IPS DF 6.9 (cell line): ENCODE measurements at regions not wholly inside any gene's neighbourhood (a gene's known extent, or its start where the extent isn't known, plus 50 kb on each side); places are given as distances from the start of the nearest gene placed in this dataset.

Experiments used
- DNase-seq: peaks from one replicate; pipeline ENCODE4 v3.0.0-alpha.2; 2013; ENCODE audit warnings: low read depth, low spot score
- H3K27ac ChIP-seq: one replicate; pipeline ENCODE4 v1.5.1; 2013; ENCODE audit warnings: low read length, control low read depth
- H3K27me3 ChIP-seq: 2 replicates; pipeline ENCODE4 v1.6.1; 2013; ENCODE audit warnings: mild to moderate bottlenecking, low read length; ENCODE audit not compliant: control insufficient read depth, insufficient read depth
- H3K36me3 ChIP-seq: 2 replicates; pipeline ENCODE4 v1.6.1; 2013; ENCODE audit warnings: low read length; ENCODE audit not compliant: control insufficient read depth, insufficient read depth
- H3K4me1 ChIP-seq: 2 replicates; pipeline ENCODE4 v1.6.1; 2013; ENCODE audit warnings: low read length; ENCODE audit not compliant: control insufficient read depth, insufficient read depth
- H3K4me3 ChIP-seq: 2 replicates; pipeline ENCODE4 v1.5.1; 2013; ENCODE audit warnings: mild to moderate bottlenecking, low read length
- H3K9me3 ChIP-seq: 2 replicates; pipeline ENCODE4 v1.6.1; 2013; ENCODE audit warnings: low read length, inconsistent platforms; ENCODE audit not compliant: control insufficient read depth, insufficient read depth
- WGBS: extraction: QIAGEN DNeasy Blood & Tissue Kit; methylation state at CpG from one replicate; pipeline ENCODE4 v1.1.7; 2013; ENCODE audit warnings: mixed read lengths, missing lambda C conversion rate; ENCODE audit not compliant: insufficient read length, insufficient coverage; 5-methylcytosine and 5-hydroxymethylcytosine counted together

GRCh38 chr16:51497541-51498211 lies 346.6 kb upstream of the SALL1 start:
- Histone ChIP-seq H3K4me1 (peaks cover 3% of the 10 kb centered on the region; the same call in 1 of the 2 replicates), H3K27ac (no peak overlapping the region), H3K4me3 (no peak overlapping the region), H3K27me3 (no peaks in the 10 kb centered on the region), H3K9me3 (no peaks in the 10 kb centered on the region), H3K36me3 (no peaks in the 10 kb centered on the region)
- WGBS = no CpG with 5 or more reads among the region's 2 CpGs
- no peak for DNase-seq

- Histone ChIP-seq H3K36me3 (no peaks in the 10 kb centered on the region), H3K27me3 (no peaks in the 10 kb centered on the region), H3K27ac (no peak overlapping the region), H3K9me3 (peaks cover 1% of the 10 kb centered on the region; the same call in 1 of the 2 replicates), H3K4me3 (no peak overlapping the region), H3K4me1 (peaks cover 3% of the 10 kb centered on the region; the same call in 1 of the 2 replicates)
- no peak for DNase-seq
- no CpG with 5 or more reads among the region's 6 CpGs for WGBS
Measured at GRCh38 chr16:51490866-51491265, 339.8 kb upstream of the SALL1 start.

DNA sequence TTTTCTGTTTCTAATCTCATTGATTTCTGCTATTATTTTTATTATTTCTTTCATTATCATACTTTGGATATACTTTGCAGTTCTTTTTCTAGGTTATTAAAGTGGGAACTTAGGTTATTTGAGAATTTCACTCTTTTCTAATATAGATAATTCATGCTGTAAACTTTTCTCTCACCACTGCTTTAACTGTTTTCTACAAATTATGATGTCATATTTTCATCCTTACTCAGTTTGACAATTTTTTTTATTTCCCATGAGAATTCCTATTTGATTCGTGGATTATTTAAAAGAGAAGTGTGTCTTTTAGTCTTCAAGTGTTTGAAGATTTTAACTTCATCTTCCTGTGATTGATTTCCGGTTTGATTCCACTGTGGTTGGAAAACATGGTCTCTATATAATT lies 336.8 kb upstream of the SALL1 start:
- no peaks in the 10 kb centered on the region for H3K27me3 ChIP-seq
- no peak overlapping the region for H3K4me3 ChIP-seq
- H3K9me3 ChIP-seq = peaks cover 3% of the 10 kb centered on the region
- no peak for DNase-seq
- no CpG with 5 or more reads among the region's 2 CpGs for WGBS
- no peaks in the 10 kb centered on the region for H3K4me1 ChIP-seq
- H3K36me3 ChIP-seq = no peaks in the 10 kb centered on the region
- no peak overlapping the region for H3K27ac ChIP-seq

- no peak overlapping the region for H3K27ac ChIP-seq
- H3K9me3 ChIP-seq = no peaks in the 10 kb centered on the region
- H3K36me3 ChIP-seq = no peaks in the 10 kb centered on the region
- WGBS = no CpG with 5 or more reads among the region's 1 CpG
- H3K4me1 ChIP-seq = no peaks in the 10 kb centered on the region
- H3K4me3 ChIP-seq = no peak overlapping the region
- DNase-seq = no peak
- no peaks in the 10 kb centered on the region for H3K27me3 ChIP-seq
Measured at GRCh38 chr16:51474414-51475091, 323.5 kb upstream of the SALL1 start.

DNA sequence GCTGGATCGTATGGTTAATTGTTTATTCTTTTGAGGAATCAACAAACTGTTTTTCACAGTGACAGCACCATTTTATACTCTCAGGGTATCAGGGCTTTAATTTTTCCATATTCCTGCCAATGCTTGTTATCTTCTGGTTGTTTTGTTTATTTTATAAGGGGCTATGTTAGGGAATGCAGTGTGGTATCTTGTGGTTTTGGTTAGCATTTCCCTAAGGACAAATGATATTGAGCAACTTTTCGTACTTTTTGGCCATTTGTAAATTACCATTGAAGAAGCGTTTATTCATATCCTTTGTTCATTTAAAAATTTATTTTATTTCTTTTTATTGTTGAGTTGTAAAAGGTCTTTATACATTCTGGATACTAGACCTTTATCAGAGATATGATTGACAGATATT lies 322.0 kb upstream of the SALL1 start:
- H3K4me1 ChIP-seq = no peaks in the 10 kb centered on the region
- H3K27ac ChIP-seq = no peak overlapping the region
- DNase-seq = no peak
- H3K27me3 ChIP-seq = no peaks in the 10 kb centered on the region
- WGBS = no CpG with 5 or more reads among the region's 3 CpGs
- no peak overlapping the region for H3K4me3 ChIP-seq
- no peaks in the 10 kb centered on the region for H3K36me3 ChIP-seq
- no peaks in the 10 kb centered on the region for H3K9me3 ChIP-seq

DNA sequence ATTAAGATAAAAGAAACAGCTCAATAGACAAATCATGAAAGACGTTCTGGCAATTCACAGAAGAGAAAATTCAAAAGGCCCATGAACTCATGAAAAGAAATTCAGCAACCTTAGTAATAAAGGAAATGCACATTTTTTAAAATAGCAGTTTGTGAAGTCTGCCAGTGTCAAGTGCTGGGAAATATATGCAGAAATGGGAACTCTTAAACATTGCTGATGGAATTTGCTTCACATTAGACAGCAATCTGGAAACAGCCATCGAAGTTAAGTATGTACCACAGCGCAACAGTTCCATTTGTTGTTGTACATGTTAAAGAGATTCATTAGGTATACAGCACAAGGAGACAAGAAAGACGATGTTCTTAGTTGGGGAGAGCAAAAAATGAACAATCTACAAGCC lies 319.4 kb upstream of the SALL1 start:
- Histone ChIP-seq H3K9me3 (no peaks in the 10 kb centered on the region), H3K4me3 (no peak overlapping the region), H3K36me3 (no peaks in the 10 kb centered on the region), H3K4me1 (no peaks in the 10 kb centered on the region), H3K27me3 (no peaks in the 10 kb centered on the region), H3K27ac (no peak overlapping the region)
- no peak for DNase-seq
- WGBS = no CpG with 5 or more reads among the region's 4 CpGs

GRCh38 chr16:51464996-51465395 lies 313.9 kb upstream of the SALL1 start:
- Histone ChIP-seq H3K4me1 (no peaks in the 10 kb centered on the region), H3K27me3 (no peaks in the 10 kb centered on the region), H3K9me3 (no peaks in the 10 kb centered on the region), H3K36me3 (no peaks in the 10 kb centered on the region), H3K4me3 (no peak overlapping the region), H3K27ac (no peak overlapping the region)
- no peak for DNase-seq
- no CpG with 5 or more reads among the region's 5 CpGs for WGBS

DNA sequence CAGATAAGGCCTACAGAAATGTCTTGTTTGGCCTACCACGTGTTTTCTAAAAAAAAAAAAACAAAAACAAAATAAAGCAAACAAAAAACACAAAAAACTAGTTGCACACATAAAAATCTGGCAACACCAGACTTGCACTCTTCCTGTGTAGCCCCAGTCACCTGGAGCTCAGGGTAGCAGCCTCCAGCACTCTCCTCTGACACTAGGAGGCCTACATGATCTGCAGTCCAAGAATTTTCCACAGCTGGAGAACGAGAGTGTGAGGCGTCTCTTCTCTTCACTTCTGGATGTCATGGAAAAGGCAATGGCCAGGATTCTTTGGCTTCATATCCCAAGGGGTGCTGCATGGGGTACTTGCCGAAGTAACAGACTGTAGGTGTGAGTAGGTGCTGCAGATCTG lies 310.2 kb upstream of the SALL1 start:
- WGBS = no CpG with 5 or more reads among the region's 4 CpGs
- no peaks in the 10 kb centered on the region for H3K9me3 ChIP-seq
- H3K27me3 ChIP-seq = no peaks in the 10 kb centered on the region
- H3K36me3 ChIP-seq = no peaks in the 10 kb centered on the region
- H3K27ac ChIP-seq = no peak overlapping the region
- no peak for DNase-seq
- no peak overlapping the region for H3K4me3 ChIP-seq
- H3K4me1 ChIP-seq = no peaks in the 10 kb centered on the region

GRCh38 chr16:51458356-51459140 lies 307.5 kb upstream of the SALL1 start:
- H3K27ac ChIP-seq = no peak overlapping the region
- H3K4me3 ChIP-seq = no peak overlapping the region
- DNase-seq = no peak
- H3K27me3 ChIP-seq = no peaks in the 10 kb centered on the region
- H3K9me3 ChIP-seq = no peaks in the 10 kb centered on the region
- no peaks in the 10 kb centered on the region for H3K4me1 ChIP-seq
- WGBS = no CpG with 5 or more reads among the region's 11 CpGs
- no peaks in the 10 kb centered on the region for H3K36me3 ChIP-seq

GRCh38 chr16:51457775-51458174 lies 306.7 kb upstream of the SALL1 start:
- Histone ChIP-seq H3K27ac (no peak overlapping the region), H3K4me1 (no peaks in the 10 kb centered on the region), H3K36me3 (no peaks in the 10 kb centered on the region), H3K27me3 (no peaks in the 10 kb centered on the region), H3K9me3 (no peaks in the 10 kb centered on the region), H3K4me3 (no peak overlapping the region)
- no CpG with 5 or more reads among the region's 7 CpGs for WGBS
- no peak for DNase-seq
